Mesodermal cell (in vitro differentiated cells): ENCODE measurements at regions not wholly inside any gene's neighbourhood (a gene's known extent, or its start where the extent isn't known, plus 50 kb on each side); places are given as distances from the start of the nearest gene placed in this dataset.

Experiments
- H3K27ac ChIP-seq: 2 replicates; pipeline ENCODE4 v1.7.0; 2013; ENCODE audit warnings: mild to moderate bottlenecking, low read depth, low read length, moderate library complexity; ENCODE audit not compliant: severe bottlenecking
- H3K36me3 ChIP-seq: 2 replicates; pipeline ENCODE4 v1.7.1; 2013; ENCODE audit warnings: mild to moderate bottlenecking, low read length, moderate library complexity; ENCODE audit not compliant: control insufficient read depth, insufficient read depth
- H3K4me1 ChIP-seq: one replicate; pipeline ENCODE4 v1.7.1; 2013; ENCODE audit warnings: mild to moderate bottlenecking, low read length; ENCODE audit not compliant: insufficient read depth, control insufficient read depth, poor library complexity, severe bottlenecking
- H3K4me3 ChIP-seq: 2 replicates; pipeline ENCODE4 v1.7.0; 2013; ENCODE audit warnings: low read length, control low read depth, mild to moderate bottlenecking; ENCODE audit not compliant: insufficient read depth, poor library complexity, severe bottlenecking; ENCODE audit errors: extremely low read depth
- H3K9me3 ChIP-seq: 2 replicates; pipeline ENCODE4 v1.7.1; 2013; ENCODE audit warnings: mild to moderate bottlenecking, low read length, moderate library complexity; ENCODE audit not compliant: control insufficient read depth
- WGBS, 2 experiments: methylation state at CpG; one replicate each; pipeline ENCODE4 v1.1.5; 2013; ENCODE audit warnings: missing lambda C conversion rate in 2 of 2; ENCODE audit not compliant: insufficient coverage in 2 of 2; 5-methylcytosine and 5-hydroxymethylcytosine counted together

- Histone ChIP-seq H3K9me3 (no peaks in the 10 kb centered on the region), H3K36me3 (no peaks in the 10 kb centered on the region), H3K27ac (no peak overlapping the region), H3K4me3 (no peak overlapping the region), H3K4me1 (no peaks in the 10 kb centered on the region)
- 100% methylated on average over 1 to 2 of the region's 7 CpGs for WGBS, 2 experiments
Measured at GRCh38 chr16:6665126-6665525, 667.5 kb upstream of the RBFOX1 start.

GRCh38 chr16:6663668-6664067 is 669.0 kb upstream of the RBFOX1 start:
- Histone ChIP-seq H3K9me3 (no peaks in the 10 kb centered on the region), H3K4me1 (no peaks in the 10 kb centered on the region), H3K4me3 (no peak overlapping the region), H3K36me3 (no peaks in the 10 kb centered on the region), H3K27ac (no peak overlapping the region)
- 78 to 89% methylated on average over 1 of the region's 2 CpGs for WGBS, 2 experiments

- no peaks in the 10 kb centered on the region for H3K36me3 ChIP-seq
- H3K4me3 ChIP-seq = no peak overlapping the region
- no peaks in the 10 kb centered on the region for H3K4me1 ChIP-seq
- H3K9me3 ChIP-seq = no peaks in the 10 kb centered on the region
- no peak overlapping the region for H3K27ac ChIP-seq
Measured at GRCh38 chr16:6656760-6657159, 675.9 kb upstream of the RBFOX1 start.

GRCh38 chr16:6646891-6647290 is 685.8 kb upstream of the RBFOX1 start:
- 100% methylated on average over 1 of the region's 5 CpGs; no CpG with 5 or more reads in 1 of the 2 experiments for WGBS, 2 experiments
- H3K9me3 ChIP-seq = no peaks in the 10 kb centered on the region

GRCh38 chr16:6645768-6646568 is 686.7 kb upstream of the RBFOX1 start:
- no peak overlapping the region for H3K27ac ChIP-seq
- no peaks in the 10 kb centered on the region for H3K9me3 ChIP-seq
- no peaks in the 10 kb centered on the region for H3K4me1 ChIP-seq
- H3K4me3 ChIP-seq = no peak overlapping the region
- WGBS, 2 experiments = 92 to 94% methylated on average over 19 to 20 of the region's 25 CpGs
- no peaks in the 10 kb centered on the region for H3K36me3 ChIP-seq

More at GRCh38 chr16:6646891-6647290, 685.8 kb upstream of the RBFOX1 start:
- no peak overlapping the region for H3K4me3 ChIP-seq
- no peak overlapping the region for H3K27ac ChIP-seq
- no peaks in the 10 kb centered on the region for H3K36me3 ChIP-seq
- no peaks in the 10 kb centered on the region for H3K4me1 ChIP-seq

GRCh38 chr16:6644916-6645315 is 687.7 kb upstream of the RBFOX1 start:
- no peaks in the 10 kb centered on the region for H3K36me3 ChIP-seq
- H3K4me1 ChIP-seq = no peaks in the 10 kb centered on the region
- H3K27ac ChIP-seq = no peak overlapping the region
- no peak overlapping the region for H3K4me3 ChIP-seq
- H3K9me3 ChIP-seq = no peaks in the 10 kb centered on the region
- 83 to 91% methylated on average over 4 of the region's 4 CpGs for WGBS, 2 experiments

GRCh38 chr16:6643080-6643686 is 689.5 kb upstream of the RBFOX1 start:
- 43 to 67% methylated on average over 1 of the region's 5 CpGs for WGBS, 2 experiments
- Histone ChIP-seq H3K27ac (no peak overlapping the region), H3K36me3 (no peaks in the 10 kb centered on the region), H3K4me1 (no peaks in the 10 kb centered on the region), H3K4me3 (no peak overlapping the region), H3K9me3 (no peaks in the 10 kb centered on the region)

GRCh38 chr16:6642271-6642670 is 690.4 kb upstream of the RBFOX1 start:
- Histone ChIP-seq H3K4me3 (no peak overlapping the region), H3K36me3 (no peaks in the 10 kb centered on the region), H3K9me3 (no peaks in the 10 kb centered on the region), H3K4me1 (no peaks in the 10 kb centered on the region), H3K27ac (no peak overlapping the region)
- 85 to 87% methylated on average over 2 to 3 of the region's 9 CpGs for WGBS, 2 experiments

- Histone ChIP-seq H3K27ac (no peak overlapping the region), H3K4me1 (no peaks in the 10 kb centered on the region), H3K4me3 (no peak overlapping the region), H3K36me3 (no peaks in the 10 kb centered on the region), H3K9me3 (no peaks in the 10 kb centered on the region)
- 82 to 90% methylated on average over 6 to 9 of the region's 10 CpGs for WGBS, 2 experiments
Measured at GRCh38 chr16:6641091-6641490, 691.6 kb upstream of the RBFOX1 start.

- H3K36me3 ChIP-seq = no peaks in the 10 kb centered on the region
- no peak overlapping the region for H3K27ac ChIP-seq
- WGBS, 2 experiments = no CpG with 5 or more reads among the region's 4 CpGs
- H3K4me3 ChIP-seq = no peak overlapping the region
- no peaks in the 10 kb centered on the region for H3K4me1 ChIP-seq
- H3K9me3 ChIP-seq = no peaks in the 10 kb centered on the region
Measured at GRCh38 chr16:6636457-6636856, 696.2 kb upstream of the RBFOX1 start.

- WGBS, 2 experiments = 90 to 100% methylated on average over 1 of the region's 3 CpGs
- no peak overlapping the region for H3K27ac ChIP-seq
- no peaks in the 10 kb centered on the region for H3K9me3 ChIP-seq
- no peaks in the 10 kb centered on the region for H3K4me1 ChIP-seq
- H3K36me3 ChIP-seq = no peaks in the 10 kb centered on the region
- H3K4me3 ChIP-seq = no peak overlapping the region
Measured at GRCh38 chr16:6634151-6634550, 698.5 kb upstream of the RBFOX1 start.
